HCT116 (cell line): ENCODE measurements at regions not wholly inside any gene's neighbourhood (a gene's known extent, or its start where the extent isn't known, plus 50 kb on each side); places are given as distances from the start of the nearest gene placed in this dataset.

ENCODE experiments used
- ATAC-seq: fragments of 200-7000 bp; cut with Tn5 transposase; 2 replicates; pipeline ENCODE4 v1.9.1; 2020; ENCODE audit warnings: mild to moderate bottlenecking, moderate library complexity
- BruUV-seq: library from RNA; stranded (reverse); fragments of 400-500 nt; replicated peaks from 2 replicates; lab custom pipeline; 2021; lab: Mats Ljungman, UMichigan
- CTCF ChIA-PET: fragments of 300-600 bp; sonication (Branson Sonifier 250); formaldehyde crosslinking; loops from one replicate; lab custom pipeline; 2021; ENCODE audit warnings: antibody characterized with exemption; lab: Charles Lee
- POLR2A ChIA-PET: fragments of 300-600, 350-600 bp; sonication (Branson Sonifier 250); formaldehyde crosslinking; loops from one replicate; lab custom pipeline; 2021; ENCODE audit warnings: antibody characterized with exemption; lab: Charles Lee
- RAD21 ChIA-PET, 2 experiments: fragments of 300-600 bp; sonication (Branson Sonifier 250); formaldehyde crosslinking; loops; one replicate each; lab custom pipeline; 2023; ENCODE audit warnings: low total read pairs in 2 of 2; ENCODE audit not compliant: uncharacterized antibody in 2 of 2, unreplicated experiment in 2 of 2, low non-redundant PET in 1 of 2; lab: Charles Lee
- DNase-seq: peaks from one replicate; pipeline ENCODE4 v3.0.0-alpha.2; 2010; ENCODE audit warnings: low read depth, low spot score
- H2AFZ ChIP-seq: fragments of 200-600 bp; shearing (Covaris generic), sonication (generic); 2 replicates; pipeline ENCODE4 v1.6.1; 2017; ENCODE audit warnings: low read depth, mixed run types, mixed read lengths, antibody characterized with exemption, low read length; ENCODE audit not compliant: poor library complexity, severe bottlenecking
- H3K27ac ChIP-seq: 2 replicates; pipeline ENCODE4 v1.5.1; 2012; ENCODE audit warnings: low read depth, low read length
- H3K27me3 ChIP-seq: fragments of 200-600 bp; sonication (generic); 2 replicates; pipeline ENCODE4 v1.6.1; 2016; ENCODE audit warnings: mixed run types, low read length, mixed read lengths; ENCODE audit not compliant: insufficient read depth
- H3K36me3 ChIP-seq, 2 experiments: fragments of 200-500 bp in 1 of 2; fragments of 200-600 bp in 1 of 2; sonication (Bioruptor generic) in 1 of 2; sonication (generic) in 1 of 2; 2 replicates each; pipeline versions ENCODE4 v1.5.1 to v1.6.1; 2014 to 2016; ENCODE audit warnings: low read length in 2 of 2, inconsistent platforms in 1 of 2, mixed read lengths in 1 of 2, mixed run types in 1 of 2; ENCODE audit not compliant: insufficient read depth in 2 of 2, control insufficient read depth in 1 of 2
- H3K4me1 ChIP-seq, 2 experiments: fragments of 200-600 bp in 1 of 2; sonication (generic) in 1 of 2; 2 replicates each; pipeline versions ENCODE4 v1.5.1 to v1.6.1; 2012 to 2017; ENCODE audit warnings: low read length in 2 of 2, inconsistent platforms in 1 of 2, mild to moderate bottlenecking in 1 of 2, mixed read lengths in 1 of 2, mixed run types in 1 of 2, moderate library complexity in 1 of 2; ENCODE audit not compliant: insufficient read depth in 2 of 2, control insufficient read depth in 1 of 2
- H3K4me2 ChIP-seq: fragments of 200-600 bp; sonication (generic); 2 replicates; pipeline ENCODE4 v1.6.1; 2017; ENCODE audit warnings: mixed run types, low read length, mixed read lengths
- H3K4me3 ChIP-seq, 2 experiments: fragments of 200-600 bp in 1 of 2; sonication (generic) in 1 of 2; replicated peaks in 1 of 2; 2 replicates each; pipeline ENCODE4 v1.5.1; 2011 to 2016; ENCODE audit warnings: low read length in 2 of 2, control low read depth in 1 of 2, low read depth in 1 of 2, mild to moderate bottlenecking in 1 of 2, mixed read lengths in 1 of 2, mixed run types in 1 of 2
- H3K79me2 ChIP-seq: fragments of 200-600 bp; sonication (generic); 2 replicates; pipeline ENCODE4 v1.6.1; 2017; ENCODE audit warnings: mild to moderate bottlenecking, mixed run types, low read length, moderate library complexity, mixed read lengths; ENCODE audit not compliant: insufficient read depth
- H3K9ac ChIP-seq: fragments of 200-600 bp; sonication (generic); 2 replicates; pipeline ENCODE4 v1.6.1; 2016; ENCODE audit warnings: low read length, mixed read lengths
- H3K9me2 ChIP-seq: fragments of 200-600 bp; sonication (generic), shearing (Covaris generic); 2 replicates; pipeline ENCODE4 v1.6.1; 2017; ENCODE audit warnings: mixed run types, mild to moderate bottlenecking, moderate library complexity; ENCODE audit not compliant: insufficient read depth
- H3K9me3 ChIP-seq, 2 experiments: fragments of 200-500 bp in 1 of 2; fragments of 200-600 bp in 1 of 2; sonication (Bioruptor generic) in 1 of 2; sonication (generic) in 1 of 2; 2 replicates each; pipeline ENCODE4 v1.6.1; 2014 to 2017; ENCODE audit warnings: low read length in 2 of 2, mixed read lengths in 2 of 2, inconsistent platforms in 1 of 2, low read depth in 1 of 2, mild to moderate bottlenecking in 1 of 2, mixed run types in 1 of 2, moderate library complexity in 1 of 2; ENCODE audit not compliant: control insufficient read depth in 1 of 2, insufficient read depth in 1 of 2
- H4K20me1 ChIP-seq: fragments of 200-600 bp; sonication (generic), shearing (Covaris generic); 2 replicates; pipeline ENCODE4 v1.6.1; 2017; ENCODE audit warnings: mixed run types, mild to moderate bottlenecking, moderate library complexity; ENCODE audit not compliant: insufficient read depth
- ELF1 ChIP-seq: IDR thresholded peaks from 2 replicates; pipeline ENCODE4 v1.6.1; 2012; ENCODE audit warnings: low read depth, borderline replicate concordance
- EZH2 ChIP-seq: fragments of 200-600 bp; sonication (generic); IDR thresholded peaks from 2 replicates; pipeline ENCODE4 v1.6.1; 2017; ENCODE audit warnings: antibody characterized with exemption, mixed run types
- EZH2phosphoT487 ChIP-seq: fragments of 200-600 bp; IDR thresholded peaks from 2 replicates; pipeline ENCODE4 v1.6.1; 2018; ENCODE audit warnings: antibody characterized with exemption, borderline replicate concordance
- POLR2A ChIP-seq: IDR thresholded peaks from 2 replicates; pipeline ENCODE4 v1.7.0; 2011; ENCODE audit warnings: borderline replicate concordance; ENCODE audit not compliant: insufficient read depth, insufficient read length; ENCODE audit errors: extremely low read depth
- POLR2AphosphoS5 ChIP-seq: IDR thresholded peaks from 2 replicates; pipeline ENCODE4 v1.6.1; 2011; ENCODE audit warnings: mild to moderate bottlenecking, low read depth, low read length, moderate library complexity
- RAD21 ChIP-seq: IDR thresholded peaks from 2 replicates; pipeline ENCODE4 v1.6.1; 2012; ENCODE audit warnings: low read depth, mild to moderate bottlenecking
- SIN3A ChIP-seq: IDR thresholded peaks from 2 replicates; pipeline ENCODE4 v1.6.1; 2012; ENCODE audit warnings: low read depth
- SP1 ChIP-seq: IDR thresholded peaks from 2 replicates; pipeline ENCODE4 v1.6.1; 2012; ENCODE audit warnings: low read depth
- TCF7L2 ChIP-seq: IDR thresholded peaks from 2 replicates; pipeline ENCODE4 v1.7.0; 2011; ENCODE audit warnings: borderline replicate concordance, inconsistent platforms; ENCODE audit not compliant: insufficient read depth, insufficient read length; ENCODE audit errors: extremely low read depth
- intact Hi-C: fragments of 100-400 bp; cut with micrococcal nuclease; formaldehyde crosslinking; loops from 2 replicates; pipeline ENCODE4 v1.10.0; 2022
- TF ChIP-seq, protein P1 (sequence below): IDR thresholded peaks from 2 replicates; pipeline ENCODE4 v1.6.1; 2012
- TF ChIP-seq, protein P2 (sequence below): IDR thresholded peaks from 2 replicates; pipeline ENCODE4 v1.6.1; 2011; ENCODE audit warnings: mild to moderate bottlenecking, low read length, moderate library complexity; ENCODE audit not compliant: insufficient replicate concordance; ENCODE audit errors: extremely low read depth
- TF ChIP-seq, protein P3 (sequence below): IDR thresholded peaks from 2 replicates; pipeline ENCODE4 v1.6.1; 2012; ENCODE audit warnings: low read depth

DNA sequence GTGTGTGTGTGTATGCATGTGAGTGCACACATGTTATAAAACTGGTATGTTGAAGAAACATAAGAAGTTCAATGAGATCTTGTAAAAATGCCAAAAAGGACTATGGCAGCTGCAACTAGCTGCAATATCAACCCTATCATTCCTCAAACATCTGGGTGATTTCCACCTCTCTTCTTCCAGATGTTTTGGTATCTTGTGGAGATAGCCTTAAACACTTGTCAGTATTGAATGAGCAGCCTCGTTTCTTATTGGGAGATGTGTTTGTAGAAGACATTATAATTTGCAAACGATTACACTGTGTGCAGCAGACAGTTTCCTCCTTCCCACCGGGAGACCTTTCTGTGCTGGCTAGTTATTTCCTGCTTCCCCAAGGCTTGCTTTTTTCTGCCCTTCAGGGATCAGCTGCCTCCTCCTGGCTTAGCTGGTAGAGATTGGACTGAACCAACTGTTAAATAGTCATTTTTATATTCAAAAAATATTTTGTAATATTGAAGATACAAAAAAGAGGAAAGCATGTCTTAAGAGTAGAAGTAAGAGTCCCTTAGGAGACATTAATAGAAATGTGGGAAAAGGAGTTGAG lies 168.4 kb upstream of the MPDZ start:
- Histone ChIP-seq H3K9ac (no peak overlapping the region), H3K4me1 (no peaks in the 10 kb centered on the region), H2AFZ (no peak overlapping the region), H3K9me3 (no peaks in the 10 kb centered on the region), H3K4me2 (no peak overlapping the region), H3K27me3 (no peaks in the 10 kb centered on the region), H3K9me2 (no peaks in the 10 kb centered on the region), H3K79me2 (no peaks in the 10 kb centered on the region), H3K27ac (no peak overlapping the region)
- no peak for DNase-seq
- BruUV-seq, result no TSS peak
- RAD21 ChIA-PET, result no interaction called here
- intact Hi-C loops, result no loop called here
- TF ChIP-seq SIN3A (no peak), POLR2AphosphoS5 (no peak), ELF1 (no peak), EZH2phosphoT487 (no peak), RAD21 (no peak), POLR2A (no peak), EZH2 (no peak), TCF7L2 (no peak), SP1 (no peak)
- TF ChIP-seq, protein P1, sequence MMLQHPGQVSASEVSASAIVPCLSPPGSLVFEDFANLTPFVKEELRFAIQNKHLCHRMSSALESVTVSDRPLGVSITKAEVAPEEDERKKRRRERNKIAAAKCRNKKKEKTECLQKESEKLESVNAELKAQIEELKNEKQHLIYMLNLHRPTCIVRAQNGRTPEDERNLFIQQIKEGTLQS, result no peak
- TF ChIP-seq, protein P2, sequence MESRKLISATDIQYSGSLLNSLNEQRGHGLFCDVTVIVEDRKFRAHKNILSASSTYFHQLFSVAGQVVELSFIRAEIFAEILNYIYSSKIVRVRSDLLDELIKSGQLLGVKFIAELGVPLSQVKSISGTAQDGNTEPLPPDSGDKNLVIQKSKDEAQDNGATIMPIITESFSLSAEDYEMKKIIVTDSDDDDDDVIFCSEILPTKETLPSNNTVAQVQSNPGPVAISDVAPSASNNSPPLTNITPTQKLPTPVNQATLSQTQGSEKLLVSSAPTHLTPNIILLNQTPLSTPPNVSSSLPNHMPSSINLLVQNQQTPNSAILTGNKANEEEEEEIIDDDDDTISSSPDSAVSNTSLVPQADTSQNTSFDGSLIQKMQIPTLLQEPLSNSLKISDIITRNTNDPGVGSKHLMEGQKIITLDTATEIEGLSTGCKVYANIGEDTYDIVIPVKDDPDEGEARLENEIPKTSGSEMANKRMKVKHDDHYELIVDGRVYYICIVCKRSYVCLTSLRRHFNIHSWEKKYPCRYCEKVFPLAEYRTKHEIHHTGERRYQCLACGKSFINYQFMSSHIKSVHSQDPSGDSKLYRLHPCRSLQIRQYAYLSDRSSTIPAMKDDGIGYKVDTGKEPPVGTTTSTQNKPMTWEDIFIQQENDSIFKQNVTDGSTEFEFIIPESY, result no peak
- TF ChIP-seq, protein P3, sequence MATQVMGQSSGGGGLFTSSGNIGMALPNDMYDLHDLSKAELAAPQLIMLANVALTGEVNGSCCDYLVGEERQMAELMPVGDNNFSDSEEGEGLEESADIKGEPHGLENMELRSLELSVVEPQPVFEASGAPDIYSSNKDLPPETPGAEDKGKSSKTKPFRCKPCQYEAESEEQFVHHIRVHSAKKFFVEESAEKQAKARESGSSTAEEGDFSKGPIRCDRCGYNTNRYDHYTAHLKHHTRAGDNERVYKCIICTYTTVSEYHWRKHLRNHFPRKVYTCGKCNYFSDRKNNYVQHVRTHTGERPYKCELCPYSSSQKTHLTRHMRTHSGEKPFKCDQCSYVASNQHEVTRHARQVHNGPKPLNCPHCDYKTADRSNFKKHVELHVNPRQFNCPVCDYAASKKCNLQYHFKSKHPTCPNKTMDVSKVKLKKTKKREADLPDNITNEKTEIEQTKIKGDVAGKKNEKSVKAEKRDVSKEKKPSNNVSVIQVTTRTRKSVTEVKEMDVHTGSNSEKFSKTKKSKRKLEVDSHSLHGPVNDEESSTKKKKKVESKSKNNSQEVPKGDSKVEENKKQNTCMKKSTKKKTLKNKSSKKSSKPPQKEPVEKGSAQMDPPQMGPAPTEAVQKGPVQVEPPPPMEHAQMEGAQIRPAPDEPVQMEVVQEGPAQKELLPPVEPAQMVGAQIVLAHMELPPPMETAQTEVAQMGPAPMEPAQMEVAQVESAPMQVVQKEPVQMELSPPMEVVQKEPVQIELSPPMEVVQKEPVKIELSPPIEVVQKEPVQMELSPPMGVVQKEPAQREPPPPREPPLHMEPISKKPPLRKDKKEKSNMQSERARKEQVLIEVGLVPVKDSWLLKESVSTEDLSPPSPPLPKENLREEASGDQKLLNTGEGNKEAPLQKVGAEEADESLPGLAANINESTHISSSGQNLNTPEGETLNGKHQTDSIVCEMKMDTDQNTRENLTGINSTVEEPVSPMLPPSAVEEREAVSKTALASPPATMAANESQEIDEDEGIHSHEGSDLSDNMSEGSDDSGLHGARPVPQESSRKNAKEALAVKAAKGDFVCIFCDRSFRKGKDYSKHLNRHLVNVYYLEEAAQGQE, result no peak
- TF ChIP-seq, all 23 proteins: peak for 0
- H3K36me3 ChIP-seq, result no peaks in the 10 kb centered on the region
- no peak for ATAC-seq
- ChIA-PET POLR2A (no interaction called here), CTCF (interaction anchor here (1.7 to 2.1 kb wide), 2 partner anchors 11 to 905 kb away, joined by 3 to 5 read pairs; no protein-coding TSS in a partner anchor)
- H3K4me3 ChIP-seq, result no peak overlapping the region
- no peaks in the 10 kb centered on the region for H4K20me1 ChIP-seq
